HG02938 (cell line): ENCODE measurements at regions not wholly inside any gene's neighbourhood (a gene's known extent, or its start where the extent isn't known, plus 50 kb on each side); places are given as distances from the start of the nearest gene placed in this dataset.

ENCODE experiments used
- ATAC-seq: cut with Tn5 transposase; IDR thresholded peaks from one replicate; pipeline ENCODE4 v1.9.1; 2021; ENCODE audit warnings: mild to moderate bottlenecking, moderate library complexity; ENCODE audit not compliant: unreplicated experiment

DNA sequence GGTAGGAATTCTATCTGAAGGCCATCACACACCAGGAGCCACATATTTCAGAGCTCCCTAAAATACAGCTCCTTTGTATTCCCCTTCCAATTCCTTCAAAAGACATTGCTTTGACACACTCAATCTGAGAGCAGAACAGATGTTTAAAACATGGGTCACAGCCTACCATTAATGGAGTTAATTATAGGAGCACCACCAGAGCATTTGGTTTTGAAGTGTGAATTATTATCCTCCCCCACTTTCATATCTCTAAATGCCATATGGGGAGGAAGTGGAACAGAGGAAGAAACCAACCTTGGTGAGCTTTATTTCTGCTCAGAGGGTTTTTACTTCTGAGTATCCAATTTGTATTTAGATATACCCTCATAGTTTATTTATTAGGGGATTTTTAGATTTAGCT lies 50.7 kb upstream of the TNFRSF21 start:
- peak; percentile 38 for ATAC-seq

DNA sequence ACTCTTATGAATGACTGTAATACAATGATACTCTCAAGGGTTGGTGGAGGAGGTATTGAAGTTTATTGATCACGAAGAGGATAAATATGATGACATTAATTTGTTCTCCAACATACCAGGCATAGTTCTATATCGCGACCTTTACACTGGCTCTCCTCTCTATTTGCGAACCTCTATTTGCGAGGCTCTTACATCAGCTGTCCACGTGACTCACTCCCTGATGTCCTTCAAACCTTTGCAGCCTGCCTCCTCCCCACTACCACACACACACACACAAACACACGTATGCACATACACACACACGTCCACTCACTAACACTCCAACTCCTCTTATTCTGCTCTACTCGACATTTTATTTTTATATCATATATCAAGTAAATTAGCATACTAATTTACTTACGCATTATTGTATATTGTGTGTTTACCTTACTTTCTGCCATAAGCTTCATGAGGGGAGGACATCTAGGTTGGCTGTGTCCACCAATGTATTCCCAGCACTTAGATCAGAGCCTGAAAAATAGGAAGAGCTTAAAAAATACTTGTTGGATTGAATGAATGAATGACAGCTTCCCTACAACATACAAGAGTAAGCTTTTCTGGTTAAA lies 53.3 kb upstream of the TNFRSF21 start:
- no peak for ATAC-seq

DNA sequence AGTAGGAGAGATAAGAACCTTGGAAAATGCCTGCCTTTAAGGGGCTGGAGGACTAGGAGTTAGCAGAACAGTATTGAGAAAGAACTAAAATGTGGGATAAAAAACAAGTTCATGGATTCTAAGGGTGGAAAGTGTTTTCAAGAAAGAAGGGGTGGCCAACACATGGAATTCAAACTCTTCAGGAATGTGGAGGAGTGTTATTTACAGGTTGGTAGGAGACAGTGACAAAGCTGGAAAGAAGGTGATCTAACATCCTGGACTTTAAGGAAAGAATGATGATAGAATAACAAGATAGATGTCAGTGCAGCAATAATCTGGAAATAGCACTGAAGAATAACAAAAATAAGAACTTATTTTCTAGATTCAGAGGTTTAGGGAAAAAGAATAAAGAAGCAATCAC lies 54.0 kb upstream of the TNFRSF21 start:
- ATAC-seq, result no peak

DNA sequence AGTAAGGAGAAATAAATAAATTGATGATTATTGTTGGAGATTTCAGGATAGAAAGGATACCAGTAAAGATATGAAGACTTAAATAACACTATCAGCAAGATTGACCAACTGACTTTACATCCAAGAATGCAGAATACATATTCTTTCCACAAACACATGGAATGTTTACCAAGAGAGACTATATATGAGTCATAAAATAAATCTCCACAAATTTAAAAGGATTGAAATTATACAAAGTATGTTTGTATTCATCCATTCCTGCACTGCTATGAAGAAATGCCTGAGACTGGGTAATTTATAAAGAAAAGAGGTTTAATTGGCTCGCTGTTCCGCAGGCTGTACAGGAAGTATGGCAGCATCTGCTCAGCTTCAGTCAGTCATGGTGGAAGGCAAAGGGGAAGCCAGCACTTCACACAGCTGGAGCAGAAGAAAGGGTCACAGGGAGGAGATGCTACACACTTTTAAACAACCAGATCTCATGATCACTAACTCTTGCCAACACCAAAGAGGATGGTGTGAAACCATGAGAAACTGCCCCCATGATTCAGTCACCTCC lies 56.7 kb upstream of the TNFRSF21 start:
- no peak for ATAC-seq

DNA sequence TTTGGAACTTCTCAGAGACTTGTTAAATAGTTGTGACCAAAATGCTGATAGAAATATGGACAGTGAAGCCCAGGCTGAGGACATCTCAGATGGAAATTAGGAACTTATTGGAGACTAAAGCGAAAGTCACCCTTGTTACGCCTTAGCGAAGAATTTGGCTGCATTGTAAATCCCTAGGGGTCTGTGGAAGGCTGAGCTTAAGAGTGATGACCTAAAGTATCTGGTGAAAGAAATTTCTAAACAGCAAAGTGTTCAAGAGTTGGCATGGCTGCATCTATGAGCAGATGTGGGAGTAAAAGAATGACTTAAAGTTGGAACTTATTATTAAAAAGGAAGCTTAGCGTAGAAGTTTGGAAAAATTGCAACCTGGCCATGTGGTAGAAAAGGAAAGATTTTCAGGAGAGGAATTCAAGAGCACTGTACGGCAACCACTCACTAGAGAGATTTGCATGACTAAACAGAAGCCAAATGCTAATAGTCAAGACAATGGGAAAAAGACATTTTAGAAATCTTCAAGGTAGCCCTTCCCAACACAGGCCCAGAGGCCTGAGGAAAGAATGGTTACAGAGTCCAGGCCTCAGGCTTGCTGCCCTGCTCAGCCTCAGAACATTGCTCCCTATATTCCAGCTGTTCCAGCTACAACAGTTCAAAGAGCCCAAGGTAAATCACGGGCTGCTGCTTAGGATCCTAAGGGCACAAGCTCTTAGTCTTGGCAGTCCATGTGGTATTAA lies 61.6 kb upstream of the TNFRSF21 start:
- no peak for ATAC-seq

DNA sequence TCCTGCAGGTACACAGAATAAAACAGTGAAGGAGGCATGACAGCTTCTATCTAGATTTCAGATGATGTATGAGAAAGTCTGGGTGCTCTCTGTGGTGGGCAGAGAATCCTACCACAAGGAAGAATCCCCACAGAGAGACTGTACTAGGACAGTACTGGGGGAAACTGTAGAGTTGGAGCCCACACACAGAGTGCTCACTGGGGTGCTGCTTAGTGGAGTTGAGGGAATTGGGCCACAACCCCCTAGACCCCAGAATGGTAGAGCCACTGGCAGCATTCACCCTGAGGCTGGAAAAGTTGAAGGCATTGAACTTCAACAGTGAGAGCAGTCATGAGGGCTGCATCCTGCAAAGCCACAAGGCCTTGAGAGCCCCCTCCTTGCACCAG lies 62.2 kb upstream of the TNFRSF21 start:
- no peak for ATAC-seq

DNA sequence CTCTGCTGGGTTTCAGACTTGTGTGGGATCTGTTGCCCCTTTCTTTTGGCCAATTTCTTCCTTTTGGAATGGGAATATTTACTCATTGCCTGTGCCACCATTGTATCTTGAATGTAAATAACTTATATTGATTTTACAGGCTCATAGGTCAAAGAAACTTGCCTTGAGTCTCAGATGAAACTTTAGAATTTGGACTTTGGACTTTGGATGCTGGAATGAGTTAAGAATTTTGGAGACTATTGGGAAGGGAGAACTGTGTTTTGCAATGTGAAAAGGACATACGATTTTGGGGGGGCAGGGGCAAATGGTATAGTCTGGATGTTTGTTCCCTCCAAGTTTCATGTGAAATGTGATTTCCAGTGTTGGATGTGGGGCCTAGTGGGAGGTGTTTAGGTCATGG lies 62.6 kb upstream of the TNFRSF21 start:
- no peak for ATAC-seq

DNA sequence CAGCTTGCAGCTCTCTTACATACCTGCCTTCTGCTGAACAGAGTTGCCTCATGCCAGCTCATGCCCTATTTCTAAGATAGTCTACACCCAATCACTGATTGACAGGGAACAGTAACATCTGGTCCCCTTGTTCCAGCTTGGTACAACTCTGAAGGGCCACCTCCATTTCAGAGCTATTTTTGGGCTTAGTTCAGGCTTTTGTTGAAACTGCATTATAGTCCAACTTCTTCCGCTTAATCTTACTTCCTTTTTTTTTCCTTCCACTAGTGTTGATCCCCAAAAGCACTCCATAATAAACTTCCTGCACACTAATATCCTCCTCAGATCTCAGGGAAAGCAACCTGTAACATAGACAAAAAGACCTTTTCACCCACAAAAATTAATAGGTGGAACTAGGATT lies 65.7 kb upstream of the TNFRSF21 start:
- no peak for ATAC-seq

DNA sequence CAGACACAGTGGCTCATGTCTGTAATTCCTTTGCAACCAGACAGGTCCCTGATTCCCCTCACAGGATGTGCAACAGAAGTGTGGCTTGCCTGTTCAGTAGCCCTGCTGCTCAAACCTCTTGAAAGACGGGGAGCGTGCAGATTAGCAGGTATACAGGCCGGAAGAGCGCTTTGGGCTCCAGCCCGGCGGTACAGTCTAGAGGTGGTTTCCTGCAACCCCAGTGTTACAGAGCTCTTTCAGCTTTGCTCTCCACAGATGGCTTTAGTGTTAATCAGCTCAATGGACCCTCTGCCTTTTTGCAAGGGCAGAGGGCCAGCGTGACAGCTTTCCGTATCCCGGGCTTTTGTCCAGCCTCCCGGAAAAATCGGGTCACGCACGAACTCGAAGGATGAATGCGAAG lies 67.2 kb upstream of the TNFRSF21 start:
- no peak for ATAC-seq

DNA sequence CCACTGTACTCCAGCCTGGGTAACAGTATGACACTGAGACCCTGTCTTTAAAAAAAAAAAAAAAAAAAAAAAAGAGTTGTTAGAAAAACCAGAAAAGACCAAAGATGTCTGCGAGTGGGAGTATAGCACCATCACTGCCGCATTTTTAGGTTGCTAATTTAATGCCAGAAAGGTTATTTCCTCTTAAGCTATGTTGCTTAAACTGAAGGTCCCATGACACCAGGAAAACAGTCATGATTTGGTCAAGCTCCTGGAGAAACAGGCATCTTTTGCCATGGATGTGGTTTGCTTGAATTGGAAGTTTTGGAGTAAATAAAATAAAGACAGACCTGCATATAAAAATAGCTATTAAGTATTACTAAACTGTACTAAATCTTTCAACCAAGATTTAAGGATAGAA lies 68.3 kb upstream of the TNFRSF21 start:
- ATAC-seq, result no peak

DNA sequence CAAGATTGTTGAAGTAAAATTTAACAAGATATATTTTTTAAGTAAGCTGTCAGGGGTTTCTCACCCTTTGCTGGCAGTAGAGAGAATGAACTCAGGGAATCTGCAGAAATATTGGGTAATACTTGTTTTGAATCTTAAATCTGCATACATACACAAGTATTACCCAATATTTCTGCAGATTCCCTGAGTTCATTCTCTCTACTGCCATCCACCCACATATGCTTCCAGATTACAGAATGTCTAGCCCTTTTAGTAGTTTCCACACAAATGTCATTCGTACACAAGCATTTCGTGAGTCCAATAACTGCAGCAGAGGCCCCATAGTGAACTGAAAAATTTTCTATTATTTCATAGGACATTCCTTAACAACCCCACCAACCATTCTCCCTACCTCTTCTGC lies 69.6 kb upstream of the TNFRSF21 start:
- ATAC-seq, result no peak

DNA sequence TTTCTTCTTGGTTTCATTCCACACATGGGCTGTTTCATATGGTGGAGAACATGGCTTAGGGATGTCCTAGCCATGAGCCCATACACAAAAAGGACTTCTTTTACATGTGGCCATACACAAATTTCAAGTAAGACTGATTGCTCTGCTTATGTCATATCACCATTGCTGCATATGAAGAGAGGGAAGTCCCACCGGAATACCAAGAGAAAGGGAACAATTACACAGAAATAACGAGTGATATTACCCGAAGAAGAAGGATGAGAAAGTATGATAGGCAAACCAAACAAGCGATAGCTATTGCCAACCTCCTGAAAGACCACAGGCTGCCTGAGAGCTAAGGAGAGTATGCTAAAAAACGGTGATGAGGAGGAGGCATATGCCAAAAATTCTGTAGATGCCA lies 70.5 kb upstream of the TNFRSF21 start:
- ATAC-seq, result no peak

DNA sequence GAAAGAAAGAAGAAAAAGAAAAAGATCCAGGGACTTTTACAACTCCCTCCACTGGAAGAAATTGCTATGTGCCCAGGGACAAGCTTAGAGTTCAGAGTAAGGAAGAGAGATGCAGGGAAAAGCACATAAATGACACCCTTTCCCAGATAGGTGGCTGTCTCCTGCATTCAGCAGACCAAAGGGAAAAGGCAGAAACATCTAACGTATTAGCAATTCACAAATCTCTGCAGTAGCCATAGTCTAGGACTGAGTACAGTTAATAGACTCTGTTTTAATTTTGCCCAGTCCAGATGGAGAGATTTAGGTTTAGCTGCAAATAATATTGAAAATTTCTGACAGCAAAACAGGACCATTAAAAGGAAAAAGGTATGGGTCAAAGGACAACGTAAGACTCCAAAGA lies 71.3 kb upstream of the TNFRSF21 start:
- ATAC-seq, result no peak

DNA sequence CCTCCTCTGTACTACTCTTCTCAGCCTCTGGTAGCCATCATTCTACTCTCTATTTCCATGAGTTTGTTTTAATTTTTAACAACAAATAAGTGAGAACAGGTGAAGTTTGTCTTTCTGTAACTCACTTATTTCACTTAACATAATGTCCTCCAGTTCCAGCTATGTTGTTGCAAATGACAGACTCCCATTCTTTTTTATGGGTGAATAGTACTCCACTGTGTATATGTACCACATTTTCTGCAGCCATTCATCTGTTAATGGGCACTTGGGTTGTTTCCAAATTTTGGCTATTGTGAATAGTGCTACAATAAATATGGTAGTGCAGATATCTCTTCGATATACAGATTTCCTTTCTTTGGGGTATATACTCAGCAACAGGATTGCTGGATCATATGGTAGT lies 73.7 kb upstream of the TNFRSF21 start:
- ATAC-seq, result no peak

DNA sequence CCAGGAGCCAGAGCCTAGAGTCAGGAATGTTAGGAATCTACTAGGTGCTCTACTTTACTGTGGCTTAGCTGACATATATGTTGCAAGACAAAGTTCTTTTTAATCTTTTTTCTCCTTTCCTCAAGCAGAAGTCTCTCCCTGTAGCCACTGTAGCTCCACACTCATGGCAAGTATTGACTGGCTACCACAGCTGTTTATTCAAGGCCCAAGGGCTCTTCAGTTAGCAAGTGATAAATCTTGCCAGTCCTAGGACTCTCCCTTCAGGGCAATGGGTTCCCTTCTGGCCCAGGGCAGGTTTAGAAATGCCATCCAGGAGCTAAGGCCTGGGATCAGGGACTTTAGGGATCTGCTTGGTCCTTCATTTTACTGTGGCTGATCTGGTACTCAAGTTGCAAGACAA lies 82.0 kb upstream of the TNFRSF21 start:
- ATAC-seq, result no peak

DNA sequence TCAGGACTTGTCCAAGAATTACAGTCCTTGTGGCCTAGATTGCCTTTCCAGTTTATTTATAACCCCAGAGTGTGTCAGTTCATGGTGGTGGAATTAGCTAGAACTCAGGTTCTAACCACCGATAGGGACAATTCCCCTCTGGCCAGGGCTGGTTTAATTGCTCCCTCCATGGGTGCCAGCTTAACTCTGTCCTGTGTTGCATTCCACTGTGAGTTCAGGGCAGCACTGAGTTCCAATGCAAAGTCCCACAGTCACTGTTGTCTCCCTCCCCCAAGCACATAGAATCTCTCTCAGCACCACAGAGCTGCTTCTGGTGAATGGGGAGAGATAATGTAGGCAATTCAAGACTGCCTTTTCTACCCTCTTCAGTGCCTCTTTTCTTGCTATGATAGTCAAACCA lies 82.5 kb upstream of the TNFRSF21 start:
- ATAC-seq, result no peak

DNA sequence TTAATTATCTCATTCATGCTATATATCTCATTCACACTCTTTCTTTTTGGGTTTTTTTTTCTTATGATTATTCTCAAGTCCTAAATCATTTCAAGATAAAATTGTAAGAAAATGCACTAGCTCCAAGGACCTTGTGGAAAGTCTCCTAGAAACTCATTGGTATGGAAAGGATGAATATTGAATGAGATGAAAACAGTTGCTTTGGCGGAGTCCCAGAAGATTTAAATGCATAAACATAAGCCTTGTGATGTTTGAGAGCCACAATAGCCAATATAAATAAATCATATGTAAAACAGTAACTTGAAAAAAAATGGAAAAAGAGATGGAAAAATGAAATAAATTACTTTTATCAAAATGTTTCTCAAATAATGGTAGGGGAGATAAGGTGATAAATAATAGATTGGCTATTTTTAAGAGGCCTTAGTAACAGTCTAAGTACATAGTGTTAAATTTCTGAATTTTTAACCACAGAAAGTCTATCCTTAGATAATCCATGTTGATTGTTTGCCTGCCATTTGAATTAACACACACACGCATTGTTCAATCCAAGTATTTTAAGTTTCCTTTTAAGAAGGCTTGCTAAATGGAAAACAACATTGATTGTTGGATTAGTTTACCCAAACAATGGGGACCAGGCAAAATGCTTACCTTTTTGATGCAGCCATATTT lies 81.1 kb upstream of the CD2AP start:
- ATAC-seq, result no peak

DNA sequence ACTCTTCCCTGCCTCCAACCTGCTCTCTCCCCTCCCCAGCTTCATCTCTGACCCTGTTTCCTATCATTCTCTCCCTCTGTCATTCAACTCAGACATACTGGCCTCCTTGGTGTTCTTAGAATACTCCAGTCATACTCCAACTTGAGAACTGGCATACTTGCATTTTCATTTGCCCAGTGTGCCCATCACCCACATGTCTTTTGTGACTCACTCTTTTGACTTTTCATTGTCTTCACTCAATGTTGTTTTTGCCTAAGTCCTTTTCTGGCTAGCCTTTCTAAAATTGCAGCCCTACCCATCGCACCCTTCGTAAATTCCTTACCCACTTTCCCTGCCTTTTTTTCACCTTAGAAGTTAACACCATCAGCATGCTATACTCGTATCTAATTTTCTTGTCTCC lies 77.0 kb upstream of the CD2AP start:
- no peak for ATAC-seq

DNA sequence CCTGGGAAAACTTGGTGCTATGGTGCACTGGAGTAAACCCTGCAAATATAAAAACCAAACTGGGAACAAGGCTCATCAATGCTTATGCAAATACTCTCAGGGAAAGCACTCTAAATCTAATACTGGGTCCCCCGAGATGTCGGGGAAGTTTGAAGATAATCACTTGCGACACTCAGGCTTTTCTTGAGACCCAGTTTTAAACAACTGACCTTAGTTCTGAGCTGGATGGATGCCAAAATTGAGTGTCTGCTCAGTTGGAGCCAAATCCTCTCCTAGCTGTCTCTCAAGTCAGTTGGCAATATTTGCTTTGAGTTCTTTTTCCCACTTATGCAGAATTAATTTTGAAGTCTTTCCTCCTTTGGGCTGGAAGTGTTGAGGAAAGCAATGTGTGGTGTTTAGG lies 75.5 kb upstream of the CD2AP start:
- ATAC-seq, result no peak

DNA sequence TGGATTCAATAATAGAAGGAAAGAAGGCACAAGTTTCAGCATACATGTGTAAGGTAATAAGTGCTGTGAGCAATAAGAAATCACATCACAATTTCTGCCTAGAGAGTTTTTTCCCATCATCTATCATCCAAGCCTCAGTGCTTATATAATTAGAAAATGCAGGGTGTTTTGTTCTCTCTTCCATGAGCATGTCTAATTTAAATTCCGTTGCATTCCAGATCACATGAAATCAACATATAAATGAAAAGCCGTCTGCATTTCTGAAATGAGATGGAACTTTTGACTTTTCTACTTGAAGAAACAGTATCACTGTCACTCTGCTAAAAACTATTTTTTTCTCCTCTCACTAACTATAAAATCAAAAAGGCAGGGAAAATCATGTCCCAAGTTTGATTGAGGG lies 74.5 kb upstream of the CD2AP start:
- ATAC-seq, result no peak

DNA sequence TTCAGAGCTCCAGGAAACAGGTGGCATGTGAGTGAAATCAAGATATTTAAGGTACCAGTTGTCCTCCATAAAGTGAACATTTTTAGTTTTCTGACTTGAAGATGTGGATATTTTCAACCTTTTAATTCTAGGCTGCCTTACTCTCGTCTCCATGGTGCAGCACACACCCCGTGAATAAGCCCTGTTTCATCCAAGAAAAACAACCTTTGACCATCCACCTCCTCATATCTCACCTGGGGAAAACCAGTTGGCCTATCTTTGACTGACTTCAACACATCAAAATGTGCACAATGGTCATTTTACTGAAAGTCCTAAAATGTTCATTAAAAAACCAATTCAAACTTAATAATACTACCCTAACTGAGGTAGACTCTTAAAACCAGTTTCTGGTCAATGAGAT lies 73.8 kb upstream of the CD2AP start:
- ATAC-seq, result no peak

DNA sequence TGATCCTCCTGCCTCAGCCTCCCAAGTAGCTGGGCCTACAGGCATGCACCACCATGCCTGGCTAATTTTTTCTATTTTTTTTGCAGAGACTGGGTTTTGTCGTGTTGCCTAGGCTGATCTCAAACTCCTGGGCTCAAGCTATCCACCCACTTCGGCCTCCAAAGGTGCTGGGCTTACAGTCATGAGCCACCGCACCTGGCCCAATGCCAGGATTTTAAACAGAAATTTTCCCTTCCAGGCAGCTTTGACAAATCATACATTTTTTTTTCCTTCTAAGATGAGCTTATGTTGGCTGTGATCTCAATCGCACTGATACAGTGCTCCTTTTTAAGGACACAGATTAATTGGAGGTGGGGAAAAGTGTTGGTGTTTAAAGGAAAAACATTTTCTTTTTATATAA lies 73.2 kb upstream of the CD2AP start:
- no peak for ATAC-seq
